GM13976 (cell line): ENCODE measurements at regions not wholly inside any gene's neighbourhood (a gene's known extent, or its start where the extent isn't known, plus 50 kb on each side); places are given as distances from the start of the nearest gene placed in this dataset.
"Not testable (repeated sequence)": the region's sequence is repeated elsewhere in the genome, so short reads cannot be mapped to it uniquely, and the experiment has no call there.

Source experiments
- DNase-seq: peaks from one replicate; pipeline ENCODE4 v3.0.0; 2012; ENCODE audit warnings: low spot score
- in situ Hi-C: fragments of 300-500 bp; cut with MboI; formaldehyde crosslinking; loops from one replicate; pipeline ENCODE4 v1.12.0; 2022; ENCODE audit warnings: low sequenced_read_pairs, mixed read lengths, inconsistent platforms; ENCODE audit not compliant: unreplicated experiment
- TF ChIP-seq, protein P1 (sequence below): IDR thresholded peaks from 2 replicates; pipeline ENCODE4 v1.5.1; 2012; ENCODE audit warnings: borderline replicate concordance, mild to moderate bottlenecking; ENCODE audit not compliant: insufficient read depth; ENCODE audit errors: extremely low read depth, missing control alignments, control extremely low read depth

DNA sequence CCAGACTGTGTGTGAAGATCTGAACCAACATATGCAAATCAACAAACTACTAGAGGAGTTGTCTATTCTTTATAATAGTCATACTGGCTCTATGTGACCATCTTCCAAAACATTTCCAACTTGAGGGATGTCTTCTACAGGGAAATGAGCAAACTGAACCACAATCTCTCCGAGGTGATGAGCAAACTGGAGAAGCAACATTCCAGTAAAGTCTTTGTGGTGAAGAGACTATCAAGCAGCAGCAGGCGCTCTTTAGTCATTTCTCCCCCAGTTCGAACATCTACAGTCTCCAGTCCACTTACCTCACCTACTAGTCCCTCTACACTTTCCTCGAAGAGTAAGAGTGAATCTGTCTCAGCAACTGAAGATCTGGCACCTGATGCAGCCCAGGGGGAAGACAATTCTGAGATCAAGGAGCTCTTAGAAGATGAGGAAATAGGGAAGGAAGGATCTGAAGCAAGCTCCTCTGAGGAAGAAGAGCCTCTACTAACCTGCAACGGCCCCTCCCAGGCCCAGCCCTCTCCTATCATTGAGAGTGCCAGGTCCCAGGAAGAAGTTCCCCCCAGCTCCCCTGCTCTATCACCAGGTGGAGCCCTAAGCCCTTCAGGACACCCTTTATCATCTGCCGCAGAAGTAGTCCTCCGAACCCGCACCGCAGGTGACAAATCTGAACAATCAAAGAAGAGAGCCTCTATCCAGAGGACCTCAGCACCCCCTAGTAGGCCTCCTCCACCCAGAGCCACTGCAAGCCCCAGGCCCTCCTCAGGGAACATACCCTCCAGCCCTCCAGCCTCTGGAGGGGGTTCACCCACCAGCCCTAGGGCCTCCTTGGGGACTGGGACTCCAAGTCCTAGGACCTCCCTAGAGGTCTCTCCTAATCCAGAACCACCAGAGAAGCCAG, 98.1 kb downstream of the HNRNPD start:
- in situ Hi-C loops, result no loop called here
- TF ChIP-seq, protein P1, sequence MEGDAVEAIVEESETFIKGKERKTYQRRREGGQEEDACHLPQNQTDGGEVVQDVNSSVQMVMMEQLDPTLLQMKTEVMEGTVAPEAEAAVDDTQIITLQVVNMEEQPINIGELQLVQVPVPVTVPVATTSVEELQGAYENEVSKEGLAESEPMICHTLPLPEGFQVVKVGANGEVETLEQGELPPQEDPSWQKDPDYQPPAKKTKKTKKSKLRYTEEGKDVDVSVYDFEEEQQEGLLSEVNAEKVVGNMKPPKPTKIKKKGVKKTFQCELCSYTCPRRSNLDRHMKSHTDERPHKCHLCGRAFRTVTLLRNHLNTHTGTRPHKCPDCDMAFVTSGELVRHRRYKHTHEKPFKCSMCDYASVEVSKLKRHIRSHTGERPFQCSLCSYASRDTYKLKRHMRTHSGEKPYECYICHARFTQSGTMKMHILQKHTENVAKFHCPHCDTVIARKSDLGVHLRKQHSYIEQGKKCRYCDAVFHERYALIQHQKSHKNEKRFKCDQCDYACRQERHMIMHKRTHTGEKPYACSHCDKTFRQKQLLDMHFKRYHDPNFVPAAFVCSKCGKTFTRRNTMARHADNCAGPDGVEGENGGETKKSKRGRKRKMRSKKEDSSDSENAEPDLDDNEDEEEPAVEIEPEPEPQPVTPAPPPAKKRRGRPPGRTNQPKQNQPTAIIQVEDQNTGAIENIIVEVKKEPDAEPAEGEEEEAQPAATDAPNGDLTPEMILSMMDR, result peak; percentile 11
- no peak for DNase-seq

DNA sequence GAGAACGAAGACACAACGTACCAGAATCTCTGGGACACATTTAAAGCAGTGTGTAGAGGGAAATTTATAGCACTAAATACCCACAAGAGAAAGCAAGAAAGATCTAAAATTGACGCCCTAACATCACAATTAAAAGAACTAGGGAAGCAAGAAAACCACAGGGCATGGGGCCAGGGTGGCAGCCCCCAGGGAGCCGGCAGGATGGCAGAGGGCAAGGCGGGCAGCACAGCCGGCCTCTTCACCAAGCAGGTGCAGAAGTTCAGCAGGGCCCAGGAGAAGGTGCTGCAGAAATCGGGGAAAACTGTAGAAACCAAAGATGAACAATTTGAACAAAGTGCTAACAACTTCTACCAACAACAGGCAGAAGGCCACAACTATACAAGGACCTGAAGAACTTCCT, 99.1 kb downstream of the HNRNPD start:
- DNase-seq, in situ Hi-C loops: not testable (repeated sequence)

DNA sequence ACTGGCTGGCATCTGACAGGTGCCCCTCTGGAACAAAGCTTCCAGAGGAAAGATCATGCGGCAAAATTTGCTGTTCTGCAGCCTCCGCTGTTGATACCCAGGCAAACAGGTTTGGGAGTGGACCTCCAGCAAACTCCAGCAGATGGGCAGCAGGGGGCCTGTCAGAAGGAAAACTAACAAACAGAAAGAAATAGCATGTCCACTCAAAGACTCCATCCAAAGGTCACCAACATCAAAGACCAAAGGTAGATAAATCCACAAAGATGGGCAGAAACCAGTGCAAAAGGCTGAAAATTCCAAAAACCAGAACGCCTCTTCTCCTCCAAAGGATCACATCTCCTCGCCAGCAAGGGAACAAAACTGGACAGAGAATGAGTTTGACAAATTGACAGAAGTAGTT, 101.3 kb downstream of the HNRNPD start:
- in situ Hi-C loops, DNase-seq: not testable (repeated sequence)

DNA sequence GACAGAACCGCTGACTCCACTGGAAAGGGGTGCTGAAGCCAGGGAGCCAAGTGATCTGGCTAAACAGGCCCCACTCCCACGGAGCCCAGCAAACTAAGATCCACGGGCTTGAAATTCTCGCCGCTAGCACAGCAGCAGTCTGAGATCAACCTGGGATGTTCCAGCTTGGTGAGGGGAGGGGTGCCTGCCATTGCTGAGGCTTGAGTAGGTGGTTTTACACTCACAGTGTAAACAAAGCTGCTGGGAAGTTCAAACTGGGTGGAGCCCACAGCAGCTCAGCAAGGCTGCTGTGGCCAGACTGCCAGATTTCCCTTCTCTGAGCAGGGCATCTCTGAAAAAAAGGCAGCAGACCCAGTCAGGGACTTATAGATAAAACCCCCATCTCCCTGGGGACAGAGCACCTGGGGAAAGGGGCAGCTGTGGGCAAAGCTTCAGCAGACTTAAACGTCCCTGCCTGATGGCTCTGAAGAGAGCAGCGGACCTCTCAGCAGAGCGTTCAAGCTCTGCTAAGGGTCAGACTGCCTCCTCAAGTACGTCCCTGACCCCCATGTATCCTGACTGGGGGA, 101.8 kb downstream of the HNRNPD start:
- DNase-seq, in situ Hi-C loops: not testable (repeated sequence)

DNA sequence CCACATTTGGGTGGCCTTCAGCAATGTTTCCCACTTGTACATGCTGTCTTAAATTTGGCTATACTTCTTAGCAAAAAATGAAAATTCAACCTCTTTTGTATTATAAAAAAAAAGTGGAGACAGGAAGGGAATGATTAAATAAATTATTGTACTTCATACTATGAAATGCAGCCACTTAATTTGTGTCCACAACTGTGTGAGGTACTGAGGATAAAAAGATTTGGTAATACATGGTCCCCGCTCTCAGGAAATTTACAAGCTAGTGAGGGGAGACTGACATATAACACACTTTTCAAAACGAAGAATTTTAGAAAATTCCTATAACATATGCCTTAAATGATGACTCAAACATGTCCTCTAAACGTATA, 105.0 kb downstream of the HNRNPD start:
- TF ChIP-seq, protein P1, result no peak
- in situ Hi-C loops, result no loop called here
- no peak for DNase-seq

DNA sequence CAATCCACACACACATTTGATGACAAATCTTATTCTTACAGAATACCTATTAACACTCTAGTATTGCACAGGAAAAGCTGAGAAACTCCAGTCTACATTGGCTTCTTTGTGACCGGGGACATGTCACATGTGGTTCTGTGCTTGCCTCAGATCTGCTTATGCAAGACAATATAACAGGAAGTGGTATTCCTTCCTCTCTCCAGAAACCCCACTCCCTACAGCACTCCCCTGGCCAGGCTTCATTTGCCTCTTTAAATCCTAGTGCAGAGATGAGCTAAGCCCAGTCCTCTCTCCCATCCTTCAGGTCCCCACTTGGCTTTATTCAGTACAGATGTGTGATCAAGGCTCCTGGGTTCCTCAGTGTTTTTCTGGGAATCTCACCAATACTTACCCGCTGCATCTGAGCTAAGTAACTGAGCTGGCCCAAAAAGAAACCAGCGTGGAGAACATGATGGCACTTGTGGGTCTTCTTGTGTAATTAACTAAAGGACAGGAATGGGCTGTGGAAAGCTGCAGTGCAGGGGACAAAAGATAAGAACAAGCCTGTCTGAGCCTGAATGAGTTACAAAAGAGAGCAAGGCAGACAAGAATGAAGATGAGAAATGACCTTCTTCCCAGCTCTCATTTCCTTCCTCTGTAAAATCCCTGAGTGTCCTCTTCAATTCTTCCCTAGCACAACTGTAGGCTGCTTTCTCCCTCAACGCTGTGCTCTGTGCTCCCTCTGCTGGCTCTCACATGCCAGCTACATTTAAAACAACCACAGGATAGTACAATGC, 105.6 kb downstream of the HNRNPD start:
- peak; percentile 57 for DNase-seq
- in situ Hi-C loops, result no loop called here
- TF ChIP-seq, protein P1, result peak; percentile 59

DNA sequence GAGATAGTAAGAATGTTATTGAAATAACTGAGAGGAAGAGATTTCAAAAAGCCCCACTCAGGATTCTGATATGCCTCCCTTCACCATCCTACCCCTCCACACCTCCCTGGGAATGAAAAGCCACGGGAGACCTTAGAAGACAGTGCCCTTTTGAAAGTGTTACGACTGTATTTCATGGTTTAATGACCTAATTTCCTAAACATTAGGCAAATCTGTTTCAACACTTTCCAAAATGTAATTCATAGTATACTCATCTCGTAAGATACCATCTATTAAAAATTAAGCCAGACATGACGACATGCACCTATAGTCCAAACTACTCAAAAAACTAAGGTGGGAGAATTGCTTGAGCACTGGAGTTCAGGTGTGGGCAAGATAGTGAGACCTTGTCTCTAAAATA, 106.3 kb downstream of the HNRNPD start:
- TF ChIP-seq, protein P1, result no peak
- in situ Hi-C loops, result no loop called here
- DNase-seq, result no peak

DNA sequence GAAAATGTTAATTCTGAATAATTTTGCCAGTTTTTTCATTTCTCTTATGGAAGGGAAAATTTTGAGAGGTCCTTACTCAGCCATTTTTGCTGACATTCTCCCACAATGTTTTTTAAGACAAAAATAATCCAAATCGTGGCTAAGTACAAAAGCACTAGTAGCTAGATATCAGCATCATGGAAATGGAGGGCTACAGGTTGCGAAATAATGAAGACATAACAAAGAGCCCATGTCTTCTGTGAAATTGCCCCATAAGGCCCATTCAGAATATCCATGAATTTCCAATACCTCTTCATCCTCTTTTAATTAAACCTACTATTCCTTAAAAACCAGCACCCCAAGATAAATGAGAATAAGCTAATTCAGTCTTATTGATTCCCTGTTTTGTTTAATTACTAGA, 107.4 kb downstream of the HNRNPD start:
- TF ChIP-seq, protein P1, result no peak
- in situ Hi-C loops, result no loop called here
- no peak for DNase-seq
